CD4-positive, alpha-beta memory T cell (primary cell): ENCODE measurements at regions not wholly inside any gene's neighbourhood (a gene's known extent, or its start where the extent isn't known, plus 50 kb on each side); places are given as distances from the start of the nearest gene placed in this dataset.

Experiments
- CTCF ChIA-PET: fragments of 350-600 bp; sonication (Branson Sonifier 250); formaldehyde crosslinking; loops from one replicate; lab custom pipeline; 2021; ENCODE audit warnings: inconsistent platforms; ENCODE audit not compliant: partially characterized antibody; lab: Charles Lee
- POLR2A ChIA-PET: fragments of 350-600 bp; sonication (Branson Sonifier 250); formaldehyde crosslinking; loops from one replicate; lab custom pipeline; 2021; ENCODE audit not compliant: partially characterized antibody; lab: Charles Lee
- DNase-seq, 5 donors: peaks; one replicate each; pipeline versions ENCODE4 v3.0.0 to v3.0.0-alpha.2; 2020 to 2022; ENCODE audit warnings: mixed read lengths in 1 of 5
- H3K27ac ChIP-seq: one replicate; pipeline ENCODE4 v1.7.0; 2013; ENCODE audit warnings: low read depth, low read length
- H3K27me3 ChIP-seq: 2 replicates; pipeline ENCODE4 v1.7.0; 2013; ENCODE audit warnings: mild to moderate bottlenecking, low read length, moderate library complexity; ENCODE audit not compliant: insufficient read depth
- H3K36me3 ChIP-seq: 2 replicates; pipeline ENCODE4 v1.7.0; 2013; ENCODE audit warnings: mild to moderate bottlenecking, low read length, moderate library complexity; ENCODE audit not compliant: insufficient read depth
- H3K4me1 ChIP-seq: 2 replicates; pipeline ENCODE4 v1.7.0; 2013; ENCODE audit warnings: mild to moderate bottlenecking, low read length, moderate library complexity; ENCODE audit not compliant: insufficient read depth
- H3K4me3 ChIP-seq, 2 donors: one replicate each; pipeline ENCODE4 v1.7.0; 2013; ENCODE audit warnings: low read length in 2 of 2, mild to moderate bottlenecking in 1 of 2
- H3K9me3 ChIP-seq, 2 donors: one replicate each; pipeline ENCODE4 v1.7.0; 2013; ENCODE audit warnings: low read length in 2 of 2, control low read depth in 1 of 2; ENCODE audit not compliant: control insufficient read depth in 1 of 2
- H3K27ac Mint-ChIP-seq, 7 donors: one replicate each; pipeline ENCODE4 v1.8.0; 2020 to 2021; ENCODE audit warnings: mixed read lengths in 7 of 7, mild to moderate bottlenecking in 6 of 7, inconsistent platforms in 3 of 7, moderate library complexity in 3 of 7
- H3K27me3 Mint-ChIP-seq, 2 donors: one replicate each; pipeline ENCODE4 v1.8.0; 2020 to 2021; ENCODE audit warnings: mixed read lengths in 2 of 2
- H3K36me3 Mint-ChIP-seq, 2 donors: one replicate each; pipeline ENCODE4 v1.8.0; 2020 to 2021; ENCODE audit warnings: mixed read lengths in 2 of 2, inconsistent platforms in 1 of 2, mild to moderate bottlenecking in 1 of 2
- H3K4me1 Mint-ChIP-seq, 4 donors: one replicate each; pipeline ENCODE4 v1.8.0; 2020 to 2021; ENCODE audit warnings: mixed read lengths in 4 of 4, mild to moderate bottlenecking in 1 of 4
- H3K4me3 Mint-ChIP-seq, 8 donors: one replicate each; pipeline ENCODE4 v1.8.0; 2020 to 2021; ENCODE audit warnings: mixed read lengths in 8 of 8, mild to moderate bottlenecking in 7 of 8, moderate library complexity in 6 of 8, inconsistent platforms in 3 of 8
- H3K9me3 Mint-ChIP-seq, 8 donors: one replicate each; pipeline ENCODE4 v1.8.0; 2020 to 2021; ENCODE audit warnings: mixed read lengths in 8 of 8, mild to moderate bottlenecking in 5 of 8, inconsistent platforms in 3 of 8, moderate library complexity in 1 of 8
- intact Hi-C: fragments of 100-400 bp; cut with micrococcal nuclease; formaldehyde crosslinking; loops from one replicate; pipeline ENCODE4 v1.15.1; 2023

DNA sequence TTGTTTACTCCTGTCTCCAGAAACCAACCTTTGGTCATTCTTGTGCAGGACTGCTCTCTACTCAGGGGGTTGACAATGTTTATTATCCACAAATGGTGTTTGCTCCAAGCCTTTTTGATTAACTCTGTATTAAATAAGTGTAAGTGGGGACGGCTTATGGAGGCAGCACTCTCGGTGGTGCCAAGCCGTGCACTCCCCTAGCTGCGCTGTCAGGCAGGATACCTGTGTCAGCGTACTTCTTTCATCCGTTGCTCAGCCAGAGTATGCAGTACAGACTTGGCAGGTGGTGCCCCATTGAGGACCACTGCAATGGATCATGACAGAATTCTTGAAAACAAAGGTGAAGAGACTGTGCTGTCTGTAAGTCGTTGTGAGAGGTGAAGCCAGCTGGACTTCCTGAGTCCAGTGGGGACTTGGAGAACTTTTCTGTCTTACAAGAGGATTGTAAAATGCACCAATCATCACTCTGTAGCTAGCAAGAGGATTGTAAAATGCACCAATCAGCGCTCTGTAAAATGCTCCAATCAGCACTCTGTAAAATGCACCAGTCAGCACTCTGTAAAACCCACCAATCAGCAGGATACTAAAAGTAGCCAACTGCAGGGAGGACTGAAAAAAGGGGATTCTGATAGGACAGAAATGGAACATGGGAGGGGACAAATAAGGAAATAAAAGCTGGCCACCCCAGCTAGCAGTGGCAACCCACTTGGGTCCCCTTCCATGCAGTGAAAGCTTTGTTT is 480.0 kb downstream of the MEI4 start:
- intact Hi-C loops: no loop called here
- ChIA-PET CTCF (no interaction called here), POLR2A (no interaction called here)
- no peaks in the 10 kb centered on the region for H3K27me3 Mint-ChIP-seq
- H3K4me3 Mint-ChIP-seq: no peak overlapping the region
- H3K4me1 ChIP-seq: no peaks in the 10 kb centered on the region
- H3K4me1 Mint-ChIP-seq: no peaks in the 10 kb centered on the region
- no peak overlapping the region for H3K4me3 ChIP-seq
- H3K27ac ChIP-seq: no peak overlapping the region
- H3K27ac Mint-ChIP-seq: no peak overlapping the region
- no peaks in the 10 kb centered on the region for H3K27me3 ChIP-seq
- H3K9me3 Mint-ChIP-seq: peaks cover 2 to 34% (median 16%) of the 10 kb centered on the region in 8 donors
- H3K36me3 ChIP-seq: no peaks in the 10 kb centered on the region
- DNase-seq: no peak
- H3K36me3 Mint-ChIP-seq: no peaks in the 10 kb centered on the region
- no peaks in the 10 kb centered on the region for H3K9me3 ChIP-seq

GRCh38 chr6:78150425-78150824 is 497.6 kb downstream of the MEI4 start:
- intact Hi-C loops: no loop called here
- ChIA-PET POLR2A (no interaction called here), CTCF (no interaction called here)
- Mint-ChIP-seq H3K4me1 (no peaks in the 10 kb centered on the region), H3K27ac (no peak overlapping the region), H3K27me3 (no peaks in the 10 kb centered on the region), H3K36me3 (no peaks in the 10 kb centered on the region), H3K4me3 (no peak overlapping the region), H3K9me3 (peaks cover 0 to 15% (median 2%) of the 10 kb centered on the region in 8 donors)
- no peak for DNase-seq
- Histone ChIP-seq H3K27ac (no peak overlapping the region), H3K36me3 (no peaks in the 10 kb centered on the region), H3K27me3 (no peaks in the 10 kb centered on the region), H3K9me3 (no peaks in the 10 kb centered on the region), H3K4me3 (no peak overlapping the region), H3K4me1 (no peaks in the 10 kb centered on the region)

- Histone ChIP-seq H3K27ac (no peak overlapping the region), H3K27me3 (no peaks in the 10 kb centered on the region), H3K36me3 (no peaks in the 10 kb centered on the region), H3K4me1 (no peaks in the 10 kb centered on the region), H3K4me3 (no peak overlapping the region), H3K9me3 (no peaks in the 10 kb centered on the region)
- no peak for DNase-seq
- Mint-ChIP-seq H3K27me3 (no peaks in the 10 kb centered on the region), H3K9me3 (peaks cover 0 to 13% (median 4%) of the 10 kb centered on the region in 8 donors), H3K36me3 (no peaks in the 10 kb centered on the region), H3K27ac (no peak overlapping the region), H3K4me3 (no peak overlapping the region), H3K4me1 (no peaks in the 10 kb centered on the region)
- ChIA-PET CTCF (no interaction called here), POLR2A (no interaction called here)
- intact Hi-C loops: no loop called here
Measured at GRCh38 chr6:78153976-78154375, 501.1 kb downstream of the MEI4 start.

DNA sequence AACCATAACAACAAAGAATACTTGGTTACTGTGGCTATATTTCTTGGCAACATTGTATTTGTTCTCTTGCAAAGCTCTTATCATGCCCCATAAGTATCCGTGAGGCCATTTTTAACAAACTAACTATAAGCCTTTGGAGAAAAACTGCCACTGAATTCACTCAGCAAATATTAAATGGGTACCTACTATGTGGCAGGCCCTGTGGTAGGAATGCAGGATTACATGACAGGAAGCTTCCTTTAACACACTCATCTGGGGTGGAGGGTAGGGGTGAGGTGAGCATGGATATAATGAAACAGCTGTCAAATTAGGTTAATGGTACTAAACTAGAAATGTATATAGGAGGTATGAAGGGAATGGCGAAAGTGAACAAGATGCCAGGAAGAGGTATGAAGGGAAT is 504.8 kb downstream of the MEI4 start:
- Histone ChIP-seq H3K4me1 (no peaks in the 10 kb centered on the region), H3K4me3 (no peak overlapping the region), H3K9me3 (no peaks in the 10 kb centered on the region), H3K27ac (no peak overlapping the region), H3K27me3 (no peaks in the 10 kb centered on the region), H3K36me3 (no peaks in the 10 kb centered on the region)
- Mint-ChIP-seq H3K36me3 (no peaks in the 10 kb centered on the region), H3K4me3 (no peak overlapping the region), H3K4me1 (no peaks in the 10 kb centered on the region), H3K27ac (no peak overlapping the region), H3K9me3 (peaks cover 0 to 9% (median 5%) of the 10 kb centered on the region in 8 donors), H3K27me3 (no peaks in the 10 kb centered on the region)
- intact Hi-C loops: no loop called here
- no peak for DNase-seq
- ChIA-PET POLR2A (no interaction called here), CTCF (no interaction called here)

- Mint-ChIP-seq H3K27me3 (no peaks in the 10 kb centered on the region), H3K36me3 (no peaks in the 10 kb centered on the region), H3K9me3 (peaks cover 0 to 11% (median 9%) of the 10 kb centered on the region in 8 donors), H3K4me1 (no peaks in the 10 kb centered on the region), H3K27ac (no peak overlapping the region), H3K4me3 (no peak overlapping the region)
- H3K4me1 ChIP-seq: no peaks in the 10 kb centered on the region
- intact Hi-C loops: no loop called here
- DNase-seq: no peak
- no peaks in the 10 kb centered on the region for H3K9me3 ChIP-seq
- H3K36me3 ChIP-seq: no peaks in the 10 kb centered on the region
- H3K27me3 ChIP-seq: no peaks in the 10 kb centered on the region
- POLR2A ChIA-PET: no interaction called here
- no peak overlapping the region for H3K4me3 ChIP-seq
- no peak overlapping the region for H3K27ac ChIP-seq
- CTCF ChIA-PET: no interaction called here
Measured at GRCh38 chr6:78188891-78189290, 536.1 kb downstream of the MEI4 start.

DNA sequence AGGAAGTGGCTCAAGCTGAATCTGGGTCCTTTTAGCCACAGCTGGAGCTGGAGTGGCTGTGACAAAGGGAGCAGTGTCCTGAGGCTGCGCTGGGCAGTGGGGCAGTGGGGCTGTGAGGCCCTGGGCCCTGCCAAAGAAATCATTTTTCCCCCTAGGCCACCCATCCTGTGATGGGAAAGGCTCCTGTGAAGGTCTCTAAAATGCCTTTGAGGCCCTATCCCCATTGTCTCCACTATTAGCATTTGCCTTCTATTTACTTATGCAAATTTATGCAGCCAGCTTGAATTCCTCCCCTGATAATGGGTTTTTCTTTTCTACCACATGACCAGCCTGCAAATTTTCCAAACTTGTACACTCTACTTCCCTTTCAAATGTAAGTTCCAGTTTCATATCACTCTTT is 539.2 kb downstream of the MEI4 start:
- ChIA-PET POLR2A (no interaction called here), CTCF (no interaction called here)
- Mint-ChIP-seq H3K4me1 (no peaks in the 10 kb centered on the region), H3K27ac (no peak overlapping the region), H3K36me3 (no peaks in the 10 kb centered on the region), H3K27me3 (no peaks in the 10 kb centered on the region), H3K9me3 (peaks cover 0 to 11% (median 7%) of the 10 kb centered on the region in 8 donors), H3K4me3 (no peak overlapping the region)
- intact Hi-C loops: no loop called here
- DNase-seq: no peak
- H3K9me3 ChIP-seq: no peaks in the 10 kb centered on the region
- no peaks in the 10 kb centered on the region for H3K27me3 ChIP-seq
- H3K4me1 ChIP-seq: no peaks in the 10 kb centered on the region
- H3K27ac ChIP-seq: no peak overlapping the region
- no peak overlapping the region for H3K4me3 ChIP-seq
- no peaks in the 10 kb centered on the region for H3K36me3 ChIP-seq

GRCh38 chr6:78199044-78199443 is 546.2 kb downstream of the MEI4 start:
- Histone ChIP-seq H3K4me3 (no peak overlapping the region), H3K27ac (no peak overlapping the region), H3K27me3 (no peaks in the 10 kb centered on the region), H3K4me1 (no peaks in the 10 kb centered on the region), H3K9me3 (no peaks in the 10 kb centered on the region), H3K36me3 (no peaks in the 10 kb centered on the region)
- intact Hi-C loops: no loop called here
- H3K9me3 Mint-ChIP-seq: peaks cover 0 to 8% (median under 1%) of the 10 kb centered on the region in 8 donors
- POLR2A ChIA-PET: no interaction called here
- H3K27me3 Mint-ChIP-seq: no peaks in the 10 kb centered on the region
- H3K27ac Mint-ChIP-seq: no peak overlapping the region
- no peaks in the 10 kb centered on the region for H3K36me3 Mint-ChIP-seq
- no peak for DNase-seq
- no peak overlapping the region for H3K4me3 Mint-ChIP-seq
- CTCF ChIA-PET: no interaction called here
- no peaks in the 10 kb centered on the region for H3K4me1 Mint-ChIP-seq
